ENCODE measurements at regions not wholly inside any gene's neighbourhood (a gene's known extent, or its start where the extent isn't known, plus 50 kb on each side); places are given as distances from the start of the nearest gene placed in this dataset.

GRCh38 chr15:55005679-55006078 is 191.1 kb downstream of the RSL24D1 start:
- no peak overlapping the region for H3K27ac ChIP-seq
- TF ChIP-seq ZFX (IDR thresholded peaks at IDR 0.05), result no peak
- TF ChIP-seq, protein P1, sequence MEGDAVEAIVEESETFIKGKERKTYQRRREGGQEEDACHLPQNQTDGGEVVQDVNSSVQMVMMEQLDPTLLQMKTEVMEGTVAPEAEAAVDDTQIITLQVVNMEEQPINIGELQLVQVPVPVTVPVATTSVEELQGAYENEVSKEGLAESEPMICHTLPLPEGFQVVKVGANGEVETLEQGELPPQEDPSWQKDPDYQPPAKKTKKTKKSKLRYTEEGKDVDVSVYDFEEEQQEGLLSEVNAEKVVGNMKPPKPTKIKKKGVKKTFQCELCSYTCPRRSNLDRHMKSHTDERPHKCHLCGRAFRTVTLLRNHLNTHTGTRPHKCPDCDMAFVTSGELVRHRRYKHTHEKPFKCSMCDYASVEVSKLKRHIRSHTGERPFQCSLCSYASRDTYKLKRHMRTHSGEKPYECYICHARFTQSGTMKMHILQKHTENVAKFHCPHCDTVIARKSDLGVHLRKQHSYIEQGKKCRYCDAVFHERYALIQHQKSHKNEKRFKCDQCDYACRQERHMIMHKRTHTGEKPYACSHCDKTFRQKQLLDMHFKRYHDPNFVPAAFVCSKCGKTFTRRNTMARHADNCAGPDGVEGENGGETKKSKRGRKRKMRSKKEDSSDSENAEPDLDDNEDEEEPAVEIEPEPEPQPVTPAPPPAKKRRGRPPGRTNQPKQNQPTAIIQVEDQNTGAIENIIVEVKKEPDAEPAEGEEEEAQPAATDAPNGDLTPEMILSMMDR (conservative IDR thresholded peaks at IDR 0.05), result no peak

GRCh38 chr15:55003965-55004873 is 192.5 kb downstream of the RSL24D1 start:
- H3K27ac ChIP-seq, result no peak overlapping the region

GRCh38 chr15:54998661-54999060 is 198.1 kb downstream of the RSL24D1 start:
- TF ChIP-seq ZFX (IDR thresholded peaks at IDR 0.05), result no peak
- TF ChIP-seq, protein P1 (conservative IDR thresholded peaks at IDR 0.05), result no peak
- no peak overlapping the region for H3K27ac ChIP-seq

More at GRCh38 chr15:55003965-55004873, 192.5 kb downstream of the RSL24D1 start:
- TF ChIP-seq, protein P1 (conservative IDR thresholded peaks at IDR 0.05), result no peak
- no peak for TF ChIP-seq ZFX (IDR thresholded peaks at IDR 0.05)

DNA sequence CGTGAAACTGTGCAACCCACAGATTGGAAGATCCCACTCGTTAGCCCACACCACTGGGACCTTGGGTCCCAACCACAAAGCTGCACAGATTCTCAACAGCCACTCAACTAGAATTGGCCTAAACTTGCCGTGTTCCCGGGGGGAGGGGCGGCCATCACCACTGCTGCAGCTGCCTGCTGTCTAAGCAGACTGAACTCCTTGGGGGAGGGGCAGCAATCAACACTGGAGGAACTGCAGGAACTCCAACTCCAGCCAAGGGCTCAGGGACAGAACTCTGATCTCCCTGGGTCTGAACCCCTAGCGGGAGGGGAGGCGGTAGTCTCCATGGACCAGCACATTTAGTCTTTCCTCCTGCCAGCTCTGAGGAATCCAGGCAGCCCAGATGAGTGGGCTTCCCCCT is 205.9 kb downstream of the RSL24D1 start:
- TF ChIP-seq ZFX (IDR thresholded peaks at IDR 0.05), result no peak
- no peak overlapping the region for H3K27ac ChIP-seq

DNA sequence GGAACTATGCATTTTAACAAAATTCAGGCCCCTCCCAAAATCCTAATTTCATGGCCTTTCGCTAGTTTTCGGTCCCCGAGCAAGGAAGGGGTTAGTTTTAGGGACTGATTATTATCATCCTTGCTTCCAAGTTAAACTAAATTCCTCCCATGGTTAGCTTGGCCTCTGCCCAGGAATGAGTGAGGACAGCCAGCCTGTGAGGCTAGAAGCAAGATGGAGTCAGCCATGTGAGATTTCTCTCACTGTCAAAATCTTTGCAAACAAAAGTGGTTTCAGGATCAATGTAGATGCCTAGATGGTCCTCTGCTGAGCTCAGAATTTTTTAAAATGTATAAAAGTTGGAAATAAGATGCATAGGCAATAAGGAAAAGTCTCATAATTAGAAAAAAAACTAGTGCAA is 208.9 kb downstream of the RSL24D1 start:
- no peak for TF ChIP-seq ZFX (IDR thresholded peaks at IDR 0.05)
- TF ChIP-seq, protein P1 (conservative IDR thresholded peaks at IDR 0.05), result no peak
- H3K27ac ChIP-seq, result no peak overlapping the region

DNA sequence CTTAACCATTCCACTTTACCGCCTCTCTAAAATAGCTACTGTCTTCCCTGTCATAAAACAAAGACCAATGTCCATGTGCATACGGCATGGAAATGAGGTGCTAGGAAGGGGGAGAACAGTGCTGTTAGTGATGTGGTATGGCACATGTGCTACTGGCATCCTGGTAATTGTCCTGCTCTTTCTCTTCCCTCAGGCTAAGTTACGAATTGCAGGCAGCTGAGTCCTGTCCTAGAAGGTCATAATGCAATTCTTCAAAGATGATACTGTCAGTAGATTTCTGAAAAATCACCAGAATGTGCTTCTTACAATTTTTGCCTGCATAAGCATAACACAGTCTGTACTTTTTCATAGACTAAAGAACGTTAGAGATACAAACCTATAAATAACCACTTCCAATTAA is 216.8 kb downstream of the RSL24D1 start:
- TF ChIP-seq ZFX (IDR thresholded peaks at IDR 0.05), result no peak
- TF ChIP-seq, protein P1 (conservative IDR thresholded peaks at IDR 0.05), result no peak
- no peak overlapping the region for H3K27ac ChIP-seq

DNA sequence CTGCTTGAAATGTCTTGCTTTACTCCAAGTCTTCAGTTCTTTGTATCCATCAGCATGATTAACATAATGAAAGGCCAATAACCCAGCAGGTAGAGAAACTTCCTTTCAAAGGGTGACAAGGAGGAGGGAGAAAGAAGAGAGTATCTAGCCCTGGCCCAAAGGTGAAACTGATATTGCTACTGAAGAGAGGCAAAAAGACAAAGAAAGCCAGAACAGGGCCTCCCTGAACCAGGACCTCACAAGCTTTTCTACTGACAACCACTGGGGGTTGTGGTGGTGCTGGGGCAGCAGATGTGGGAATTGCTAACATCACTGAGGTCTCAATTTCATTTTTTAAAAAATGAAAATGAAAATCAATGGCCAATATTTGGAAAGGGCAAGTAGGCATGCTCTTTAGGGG is 234.1 kb downstream of the RSL24D1 start:
- TF ChIP-seq ZFX (IDR thresholded peaks at IDR 0.05), result no peak
- TF ChIP-seq, protein P1 (conservative IDR thresholded peaks at IDR 0.05), result no peak

GRCh38 chr15:54960266-54960665 is 236.5 kb downstream of the RSL24D1 start:
- TF ChIP-seq, protein P1 (conservative IDR thresholded peaks at IDR 0.05), result no peak
- TF ChIP-seq ZFX (IDR thresholded peaks at IDR 0.05), result no peak
- H3K27ac ChIP-seq, result no peak overlapping the region

More for the DNA sequence above, 234.1 kb downstream of the RSL24D1 start:
- H3K27ac ChIP-seq, result no peak overlapping the region
